SU-DHL-6 (cell line): ENCODE measurements at regions not wholly inside any gene's neighbourhood (a gene's known extent, or its start where the extent isn't known, plus 50 kb on each side); places are given as distances from the start of the nearest gene placed in this dataset.

ENCODE experiments used
- CTCF ChIP-seq: fragments of 200-600 bp; sonication (generic); IDR thresholded peaks from one replicate; pipeline ENCODE4 v1.5.1; 2017; ENCODE audit warnings: antibody characterized with exemption, mild to moderate bottlenecking, low read length, moderate library complexity; ENCODE audit not compliant: insufficient read depth, poor library complexity, severe bottlenecking
- EZH2phosphoT487 ChIP-seq: fragments of 200-600 bp; sonication (generic), shearing (Covaris generic); conservative IDR thresholded peaks from 2 replicates; pipeline ENCODE4 v1.6.1; 2018; ENCODE audit warnings: mild to moderate bottlenecking, antibody characterized with exemption, low read length, moderate library complexity, mixed read lengths

GRCh38 chr3:35932995-35933394 lies 293.7 kb downstream of the ARPP21 start:
- TF ChIP-seq CTCF (no peak), EZH2phosphoT487 (no peak)
